ENCODE measurements at regions not wholly inside any gene's neighbourhood (a gene's known extent, or its start where the extent isn't known, plus 50 kb on each side); places are given as distances from the start of the nearest gene placed in this dataset.
"Not testable (repeated sequence)": the region's sequence is repeated elsewhere in the genome, so short reads cannot be mapped to it uniquely, and the experiment has no call there.

- no peak overlapping the region for H3K4me3 ChIP-seq (ENCODE audit: low read length)
- DNase-seq (ENCODE audit: low read depth, low spot score) = no peak
Observed at GRCh38 chr2:40002339-40002738, 223.3 kb upstream of the THUMPD2 start.

- DNase-seq (ENCODE audit: low read depth, low spot score) = no peak
Observed at GRCh38 chr2:39999864-40000263, 220.8 kb upstream of the THUMPD2 start.

GRCh38 chr2:39998617-39999016 is 219.6 kb upstream of the THUMPD2 start:
- no peak for DNase-seq (ENCODE audit: low read depth, low spot score)
- no peak overlapping the region for H3K4me3 ChIP-seq (ENCODE audit: low read length)

More at GRCh38 chr2:39999864-40000263, 220.8 kb upstream of the THUMPD2 start:
- no peak overlapping the region for H3K4me3 ChIP-seq (ENCODE audit: low read length)

GRCh38 chr2:39996653-39997080 is 217.6 kb upstream of the THUMPD2 start:
- DNase-seq (ENCODE audit: low read depth, low spot score) = peak; percentile 29
- H3K4me3 ChIP-seq (ENCODE audit: low read length) = no peak overlapping the region

- no peak overlapping the region for H3K4me3 ChIP-seq (ENCODE audit: low read length)
- DNase-seq (ENCODE audit: low read depth, low spot score) = no peak
Observed at GRCh38 chr2:39995005-39995737, 216.1 kb upstream of the THUMPD2 start.

- H3K4me3 ChIP-seq (ENCODE audit: low read length) = no peak overlapping the region
- DNase-seq (ENCODE audit: low read depth, low spot score) = no peak
Observed at GRCh38 chr2:39994151-39994550, 215.1 kb upstream of the THUMPD2 start.

- no peak for DNase-seq (ENCODE audit: low read depth, low spot score)
- H3K4me3 ChIP-seq (ENCODE audit: low read length) = no peak overlapping the region
Observed at GRCh38 chr2:39991298-39991697, 212.2 kb upstream of the THUMPD2 start.

GRCh38 chr2:39990335-39990900 is 211.4 kb upstream of the THUMPD2 start:
- no peak for DNase-seq (ENCODE audit: low read depth, low spot score)
- H3K4me3 ChIP-seq (ENCODE audit: low read length) = no peak overlapping the region

- H3K4me3 ChIP-seq (ENCODE audit: low read length) = no peak overlapping the region
- DNase-seq (ENCODE audit: low read depth, low spot score) = no peak
Observed at GRCh38 chr2:39989888-39990287, 210.8 kb upstream of the THUMPD2 start.

GRCh38 chr2:39981883-39982311 is 202.8 kb upstream of the THUMPD2 start:
- H3K4me3 ChIP-seq (ENCODE audit: low read length) = no peak overlapping the region
- no peak for DNase-seq (ENCODE audit: low read depth, low spot score)

- DNase-seq (ENCODE audit: low read depth, low spot score) = no peak
- no peak overlapping the region for H3K4me3 ChIP-seq (ENCODE audit: low read length)
Observed at GRCh38 chr2:39975476-39976020, 196.5 kb upstream of the THUMPD2 start.

GRCh38 chr2:39968037-39968436 is 189.0 kb upstream of the THUMPD2 start:
- H3K4me3 ChIP-seq (ENCODE audit: low read length) = no peak overlapping the region
- DNase-seq (ENCODE audit: low read depth, low spot score) = no peak

- not testable (repeated sequence) for DNase-seq (ENCODE audit: low read depth, low spot score); H3K4me3 ChIP-seq (ENCODE audit: low read length)
Observed at GRCh38 chr2:39960681-39961080, 181.6 kb upstream of the THUMPD2 start.

- DNase-seq (ENCODE audit: low read depth, low spot score) = no peak
- no peak overlapping the region for H3K4me3 ChIP-seq (ENCODE audit: low read length)
Observed at GRCh38 chr2:39954346-39954745, 175.3 kb upstream of the THUMPD2 start.

- H3K4me3 ChIP-seq (ENCODE audit: low read length) = no peak overlapping the region
- DNase-seq (ENCODE audit: low read depth, low spot score) = no peak
Observed at GRCh38 chr2:39949131-39949530, 170.1 kb upstream of the THUMPD2 start.

GRCh38 chr2:39948016-39948719 is 169.1 kb upstream of the THUMPD2 start:
- DNase-seq (ENCODE audit: low read depth, low spot score) = no peak
- H3K4me3 ChIP-seq (ENCODE audit: low read length) = no peak overlapping the region

- DNase-seq (ENCODE audit: low read depth, low spot score) = no peak
- no peak overlapping the region for H3K4me3 ChIP-seq (ENCODE audit: low read length)
Observed at GRCh38 chr2:39947294-39948015, 168.4 kb upstream of the THUMPD2 start.

GRCh38 chr2:39942950-39943349 is 163.9 kb upstream of the THUMPD2 start:
- H3K4me3 ChIP-seq (ENCODE audit: low read length) = no peak overlapping the region
- no peak for DNase-seq (ENCODE audit: low read depth, low spot score)

GRCh38 chr2:39938035-39938835 is 159.2 kb upstream of the THUMPD2 start:
- H3K4me3 ChIP-seq (ENCODE audit: low read length) = no peak overlapping the region
- DNase-seq (ENCODE audit: low read depth, low spot score) = no peak
